ENCODE measurements at regions not wholly inside any gene's neighbourhood (a gene's known extent, or its start where the extent isn't known, plus 50 kb on each side); places are given as distances from the start of the nearest gene placed in this dataset.

DNA sequence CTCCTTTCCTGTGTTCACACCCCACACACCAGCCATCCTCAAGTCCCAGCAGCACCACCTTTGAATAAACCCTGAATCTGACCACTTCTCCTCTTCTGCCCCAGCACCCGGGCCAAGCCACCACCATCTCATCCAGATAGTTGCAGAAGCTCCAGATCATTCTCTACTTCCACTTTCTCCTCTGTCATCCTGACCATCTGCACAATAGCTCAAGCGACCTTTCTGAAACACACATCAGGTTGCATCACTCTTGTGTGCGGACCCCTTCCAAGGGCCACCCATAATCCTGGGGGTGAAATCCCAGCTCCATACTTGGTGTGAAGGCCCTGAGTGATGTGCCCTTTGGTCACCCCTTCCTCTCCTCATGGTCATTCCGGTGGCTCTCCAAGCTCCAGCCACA is 187.4 kb upstream of the GALNT17 start:
- DNase-seq (ENCODE audit: low read depth): no peak
- no peak overlapping the region for H3K4me3 ChIP-seq (ENCODE audit: low read depth, low read length)
- TF ChIP-seq, protein P1, sequence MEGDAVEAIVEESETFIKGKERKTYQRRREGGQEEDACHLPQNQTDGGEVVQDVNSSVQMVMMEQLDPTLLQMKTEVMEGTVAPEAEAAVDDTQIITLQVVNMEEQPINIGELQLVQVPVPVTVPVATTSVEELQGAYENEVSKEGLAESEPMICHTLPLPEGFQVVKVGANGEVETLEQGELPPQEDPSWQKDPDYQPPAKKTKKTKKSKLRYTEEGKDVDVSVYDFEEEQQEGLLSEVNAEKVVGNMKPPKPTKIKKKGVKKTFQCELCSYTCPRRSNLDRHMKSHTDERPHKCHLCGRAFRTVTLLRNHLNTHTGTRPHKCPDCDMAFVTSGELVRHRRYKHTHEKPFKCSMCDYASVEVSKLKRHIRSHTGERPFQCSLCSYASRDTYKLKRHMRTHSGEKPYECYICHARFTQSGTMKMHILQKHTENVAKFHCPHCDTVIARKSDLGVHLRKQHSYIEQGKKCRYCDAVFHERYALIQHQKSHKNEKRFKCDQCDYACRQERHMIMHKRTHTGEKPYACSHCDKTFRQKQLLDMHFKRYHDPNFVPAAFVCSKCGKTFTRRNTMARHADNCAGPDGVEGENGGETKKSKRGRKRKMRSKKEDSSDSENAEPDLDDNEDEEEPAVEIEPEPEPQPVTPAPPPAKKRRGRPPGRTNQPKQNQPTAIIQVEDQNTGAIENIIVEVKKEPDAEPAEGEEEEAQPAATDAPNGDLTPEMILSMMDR (IDR thresholded peaks at IDR 0.05; ENCODE audit: control insufficient read depth, extremely low read depth, insufficient read depth): no peak

DNA sequence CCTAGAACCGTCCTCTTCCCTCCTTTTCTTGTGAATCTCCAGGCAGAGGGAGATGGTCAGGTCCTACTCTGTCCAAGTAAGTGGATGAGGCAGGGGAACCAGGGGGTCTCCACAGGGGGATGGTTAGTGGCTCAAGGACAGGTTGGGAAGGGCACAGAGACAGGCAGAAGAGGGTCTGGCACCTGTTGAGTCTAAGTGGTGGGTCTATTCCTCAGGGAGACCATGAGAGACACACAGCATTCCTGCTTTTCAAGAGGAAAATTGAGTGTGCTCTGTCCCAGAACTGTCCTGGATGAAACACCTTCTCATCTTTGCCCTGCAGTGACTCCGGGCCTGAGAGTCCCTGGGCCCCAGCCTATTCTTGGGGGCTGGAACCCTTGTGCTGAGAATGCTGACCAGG is 184.8 kb upstream of the GALNT17 start:
- DNase-seq (ENCODE audit: low read depth): no peak
- H3K4me3 ChIP-seq (ENCODE audit: low read depth, low read length): no peak overlapping the region
- TF ChIP-seq, protein P1 (IDR thresholded peaks at IDR 0.05; ENCODE audit: control insufficient read depth, extremely low read depth, insufficient read depth): no peak

DNA sequence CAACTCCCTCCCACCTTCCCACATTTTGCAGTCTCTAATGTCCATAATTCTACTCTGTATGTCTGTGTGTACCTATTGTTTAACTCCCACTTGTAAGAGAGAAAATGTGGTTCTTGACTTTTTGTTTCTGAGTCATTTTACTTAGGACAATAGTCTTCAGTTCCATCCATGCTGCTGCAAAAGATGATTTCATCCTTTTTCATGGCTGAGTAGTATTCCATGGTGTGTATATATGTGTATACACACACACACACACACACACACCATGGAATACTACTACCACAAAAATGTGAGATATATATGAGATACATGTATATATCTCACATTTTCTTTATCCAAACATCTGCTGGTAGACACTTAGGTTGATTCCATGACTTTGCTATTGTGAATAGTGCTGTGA is 182.1 kb upstream of the GALNT17 start:
- TF ChIP-seq, protein P1 (IDR thresholded peaks at IDR 0.05; ENCODE audit: control insufficient read depth, extremely low read depth, insufficient read depth): no peak
- H3K4me3 ChIP-seq (ENCODE audit: low read depth, low read length): no peak overlapping the region
- no peak for DNase-seq (ENCODE audit: low read depth)

GRCh38 chr7:70951271-70951962 is 180.5 kb upstream of the GALNT17 start:
- DNase-seq (ENCODE audit: low read depth): no peak
- no peak overlapping the region for H3K4me3 ChIP-seq (ENCODE audit: low read depth, low read length)
- TF ChIP-seq, protein P1 (IDR thresholded peaks at IDR 0.05; ENCODE audit: control insufficient read depth, extremely low read depth, insufficient read depth): no peak

GRCh38 chr7:70952311-70952710 is 179.6 kb upstream of the GALNT17 start:
- TF ChIP-seq, protein P1 (IDR thresholded peaks at IDR 0.05; ENCODE audit: control insufficient read depth, extremely low read depth, insufficient read depth): no peak
- H3K4me3 ChIP-seq (ENCODE audit: low read depth, low read length): no peak overlapping the region
- DNase-seq (ENCODE audit: low read depth): no peak

DNA sequence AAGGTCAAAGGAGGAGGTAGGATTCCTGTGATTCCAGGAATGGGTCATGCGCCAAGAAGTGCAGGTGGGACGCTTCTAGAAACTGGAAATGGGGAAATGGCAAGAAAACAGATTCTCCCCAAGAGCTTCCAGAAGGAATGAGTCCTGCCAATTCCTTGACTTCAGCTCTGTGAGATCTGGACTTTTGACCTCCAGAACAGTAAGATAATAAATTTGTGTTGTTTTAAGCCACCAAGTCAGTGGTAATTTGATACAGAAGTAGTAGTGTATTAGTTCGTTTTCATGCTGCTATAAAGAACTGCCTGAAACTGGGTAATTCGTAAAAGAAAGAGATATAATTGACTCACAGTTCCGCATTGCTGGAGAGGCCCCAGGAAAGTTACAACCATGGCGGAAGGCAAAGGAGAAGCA is 178.6 kb upstream of the GALNT17 start:
- no peak overlapping the region for H3K4me3 ChIP-seq (ENCODE audit: low read depth, low read length)
- TF ChIP-seq, protein P1 (IDR thresholded peaks at IDR 0.05; ENCODE audit: control insufficient read depth, extremely low read depth, insufficient read depth): no peak
- no peak for DNase-seq (ENCODE audit: low read depth)

DNA sequence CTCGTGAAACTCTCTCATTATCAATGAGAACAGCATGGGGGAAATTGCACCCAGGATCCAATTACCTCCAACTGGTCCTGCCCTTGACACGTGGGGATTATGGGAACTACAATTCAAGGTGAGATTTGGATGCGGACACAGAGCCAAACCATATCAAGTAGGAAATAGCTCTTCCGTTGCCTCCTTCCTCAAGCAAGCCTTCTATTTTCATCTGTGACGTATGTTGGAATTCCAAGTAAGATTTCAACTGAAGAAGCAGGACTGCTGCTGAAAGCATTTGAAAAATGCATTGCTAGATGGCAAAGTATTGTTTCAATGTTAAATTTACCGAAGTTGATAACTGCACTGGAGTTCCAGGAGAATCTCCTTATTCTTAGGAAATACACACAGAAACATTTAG is 178.1 kb upstream of the GALNT17 start:
- no peak for DNase-seq (ENCODE audit: low read depth)
- TF ChIP-seq, protein P1 (IDR thresholded peaks at IDR 0.05; ENCODE audit: control insufficient read depth, extremely low read depth, insufficient read depth): no peak
- no peak overlapping the region for H3K4me3 ChIP-seq (ENCODE audit: low read depth, low read length)
